ENCODE measurements at regions not wholly inside any gene's neighbourhood (a gene's known extent, or its start where the extent isn't known, plus 50 kb on each side); places are given as distances from the start of the nearest gene placed in this dataset.

- intact Hi-C loops (cut with micrococcal nuclease): no loop called here
- H3K27me3 Mint-ChIP-seq: no peaks in the 10 kb centered on the region
- no peak overlapping the region for H3K4me3 Mint-ChIP-seq
- Histone ChIP-seq H3K27ac (ENCODE audit: low read length in 2 of 2) (no peak overlapping the region), H3K9me3 (ENCODE audit: control extremely low read depth in 1 of 3, control insufficient read depth in 2 of 3, insufficient read depth in 1 of 3, low read length in 2 of 3) (no peaks in the 10 kb centered on the region), H3K27me3 (replicated peaks in 1 of 4; ENCODE audit: control extremely low read depth in 1 of 4, control insufficient read depth in 3 of 4, insufficient read depth in 4 of 4, low read length in 3 of 4) (no peaks in the 10 kb centered on the region), H3K36me3 (replicated peaks in 1 of 2; ENCODE audit: control extremely low read depth in 1 of 2, control insufficient read depth in 1 of 2, extremely low read depth in 1 of 2, insufficient read depth in 2 of 2, low read length in 1 of 2) (no peaks in the 10 kb centered on the region), H3K4me1 (ENCODE audit: control insufficient read depth in 2 of 2, insufficient read depth in 2 of 2, low read length in 2 of 2) (no peaks in the 10 kb centered on the region), H3K79me2 (ENCODE audit: control insufficient read depth, insufficient read depth, low read length) (no peaks in the 10 kb centered on the region), H3K4me2 (replicated peaks; ENCODE audit: low read depth, low read length, poor library complexity, severe bottlenecking) (no peak overlapping the region), H4K20me1 (ENCODE audit: control insufficient read depth, insufficient read depth, low read length, poor library complexity, severe bottlenecking) (no peaks in the 10 kb centered on the region), H2AFZ (ENCODE audit: insufficient read depth, low read depth, low read length, poor library complexity, severe bottlenecking) (no peak overlapping the region), H3K9ac (ENCODE audit: low read length) (no peak overlapping the region), H3K4me3 (ENCODE audit: control extremely low read depth in 1 of 5, extremely low read depth in 1 of 5, insufficient read depth in 1 of 5, low read depth in 2 of 5, low read length in 4 of 5) (no peak overlapping the region)
- H3K4me1 Mint-ChIP-seq: no peaks in the 10 kb centered on the region
- no peaks in the 10 kb centered on the region for H3K9me3 Mint-ChIP-seq (ENCODE audit: insufficient read depth)
- WGBS (ENCODE audit: insufficient coverage): 80% methylated on average over 1 of the region's 1 CpG
- DNase-seq (no peak), ATAC-seq (ENCODE audit: low read depth) (no peak)
- ChIA-PET CTCF (no interaction called here), POLR2A (no interaction called here)
- H3K27ac Mint-ChIP-seq: no peak overlapping the region
- TF ChIP-seq CTCF (IDR thresholded peaks at IDR 0.05): no peak
- TF ChIP-seq EZH2 (IDR thresholded peaks at IDR 0.05; ENCODE audit: borderline replicate concordance, insufficient read depth, low read depth, low read length, poor library complexity, severe bottlenecking): no peak
Observed at GRCh38 chr1:78385744-78386462, 104.9 kb upstream of the PTGFR start.

GRCh38 chr1:78387201-78387600, 103.6 kb upstream of the PTGFR start:
- Histone ChIP-seq H3K27me3 (replicated peaks in 1 of 4; ENCODE audit: control extremely low read depth in 1 of 4, control insufficient read depth in 3 of 4, insufficient read depth in 4 of 4, low read length in 3 of 4) (no peaks in the 10 kb centered on the region), H3K36me3 (replicated peaks in 1 of 2; ENCODE audit: control extremely low read depth in 1 of 2, control insufficient read depth in 1 of 2, extremely low read depth in 1 of 2, insufficient read depth in 2 of 2, low read length in 1 of 2) (no peaks in the 10 kb centered on the region), H3K9me3 (ENCODE audit: control extremely low read depth in 1 of 3, control insufficient read depth in 2 of 3, insufficient read depth in 1 of 3, low read length in 2 of 3) (no peaks in the 10 kb centered on the region), H2AFZ (ENCODE audit: insufficient read depth, low read depth, low read length, poor library complexity, severe bottlenecking) (no peak overlapping the region), H4K20me1 (ENCODE audit: control insufficient read depth, insufficient read depth, low read length, poor library complexity, severe bottlenecking) (no peaks in the 10 kb centered on the region), H3K27ac (ENCODE audit: low read length in 2 of 2) (no peak overlapping the region), H3K79me2 (ENCODE audit: control insufficient read depth, insufficient read depth, low read length) (no peaks in the 10 kb centered on the region), H3K4me2 (replicated peaks; ENCODE audit: low read depth, low read length, poor library complexity, severe bottlenecking) (no peak overlapping the region), H3K9ac (ENCODE audit: low read length) (no peak overlapping the region), H3K4me1 (ENCODE audit: control insufficient read depth in 2 of 2, insufficient read depth in 2 of 2, low read length in 2 of 2) (no peaks in the 10 kb centered on the region), H3K4me3 (ENCODE audit: control extremely low read depth in 1 of 5, extremely low read depth in 1 of 5, insufficient read depth in 1 of 5, low read depth in 2 of 5, low read length in 4 of 5) (no peak overlapping the region)
- no peak for DNase-seq
- Mint-ChIP-seq H3K4me1 (no peaks in the 10 kb centered on the region), H3K4me3 (no peak overlapping the region), H3K27ac (no peak overlapping the region), H3K9me3 (ENCODE audit: insufficient read depth) (no peaks in the 10 kb centered on the region), H3K27me3 (no peaks in the 10 kb centered on the region)
- ChIA-PET CTCF (no interaction called here), POLR2A (no interaction called here)
- TF ChIP-seq CTCF (IDR thresholded peaks at IDR 0.05) (no peak), EZH2 (IDR thresholded peaks at IDR 0.05; ENCODE audit: borderline replicate concordance, insufficient read depth, low read depth, low read length, poor library complexity, severe bottlenecking) (no peak)
- no CpG with 5 or more reads among the region's 2 CpGs for WGBS (ENCODE audit: insufficient coverage)
- intact Hi-C loops (cut with micrococcal nuclease): no loop called here
- no peak for ATAC-seq (ENCODE audit: low read depth)

Measured in B cell (primary cell).